HG03103 (cell line): ENCODE measurements at regions not wholly inside any gene's neighbourhood (a gene's known extent, or its start where the extent isn't known, plus 50 kb on each side); places are given as distances from the start of the nearest gene placed in this dataset.

ENCODE experiments used
- ATAC-seq: cut with Tn5 transposase; IDR thresholded peaks from one replicate; pipeline ENCODE4 v1.9.1; 2021; ENCODE audit warnings: low read depth; ENCODE audit not compliant: unreplicated experiment

- ATAC-seq, result no peak
Observed at GRCh38 chr2:104487366-104487765, 366.5 kb upstream of the POU3F3 start.

- no peak for ATAC-seq
Observed at GRCh38 chr2:104493698-104494097, 360.2 kb upstream of the POU3F3 start.

GRCh38 chr2:104501342-104501741 lies 352.6 kb upstream of the POU3F3 start:
- no peak for ATAC-seq

- ATAC-seq, result no peak
Observed at GRCh38 chr2:104501929-104502328, 352.0 kb upstream of the POU3F3 start.

GRCh38 chr2:104502901-104503300 lies 351.0 kb upstream of the POU3F3 start:
- no peak for ATAC-seq

GRCh38 chr2:104504331-104505073 lies 349.4 kb upstream of the POU3F3 start:
- no peak for ATAC-seq

GRCh38 chr2:104518256-104518655 lies 335.7 kb upstream of the POU3F3 start:
- ATAC-seq, result no peak

GRCh38 chr2:104521247-104521646 lies 332.7 kb upstream of the POU3F3 start:
- ATAC-seq, result no peak

- no peak for ATAC-seq
Observed at GRCh38 chr2:104523921-104524320, 330.0 kb upstream of the POU3F3 start.

- no peak for ATAC-seq
Observed at GRCh38 chr2:104528101-104528500, 325.8 kb upstream of the POU3F3 start.

GRCh38 chr2:104531122-104531521 lies 322.8 kb upstream of the POU3F3 start:
- ATAC-seq, result no peak

- ATAC-seq, result no peak
Observed at GRCh38 chr2:104537116-104537515, 316.8 kb upstream of the POU3F3 start.

- ATAC-seq, result no peak
Observed at GRCh38 chr2:104538077-104538476, 315.8 kb upstream of the POU3F3 start.

GRCh38 chr2:104539649-104540048 lies 314.3 kb upstream of the POU3F3 start:
- no peak for ATAC-seq

GRCh38 chr2:104545055-104545454 lies 308.9 kb upstream of the POU3F3 start:
- no peak for ATAC-seq

- no peak for ATAC-seq
Observed at GRCh38 chr2:104546537-104546936, 307.4 kb upstream of the POU3F3 start.

- ATAC-seq, result no peak
Observed at GRCh38 chr2:104547221-104547620, 306.7 kb upstream of the POU3F3 start.

GRCh38 chr2:104561251-104561650 lies 292.7 kb upstream of the POU3F3 start:
- ATAC-seq, result no peak

- no peak for ATAC-seq
Observed at GRCh38 chr2:104562537-104562936, 291.4 kb upstream of the POU3F3 start.

- no peak for ATAC-seq
Observed at GRCh38 chr2:104563398-104563996, 290.4 kb upstream of the POU3F3 start.

GRCh38 chr2:104568247-104568646 lies 285.7 kb upstream of the POU3F3 start:
- no peak for ATAC-seq

- no peak for ATAC-seq
Observed at GRCh38 chr2:104570259-104570658, 283.7 kb upstream of the POU3F3 start.
